Activated CD4-positive, alpha-beta T cell treated with anti-CD3 and anti-CD28 coated beads, Interleukin-2, amount 50 U/mL, for 48 hours (primary cell): ENCODE measurements at regions not wholly inside any gene's neighbourhood (a gene's known extent, or its start where the extent isn't known, plus 50 kb on each side); places are given as distances from the start of the nearest gene placed in this dataset.
"Not testable (repeated sequence)": the region's sequence is repeated elsewhere in the genome, so short reads cannot be mapped to it uniquely, and the experiment has no call there.

Experiments used
- DNase-seq, 2 experiments: peaks; one replicate each; pipeline ENCODE4 v3.0.0-alpha.2; 2020

GRCh38 chr20:12847872-12848271, 160.9 kb upstream of the SPTLC3 start:
- DNase-seq, result no peak

DNA sequence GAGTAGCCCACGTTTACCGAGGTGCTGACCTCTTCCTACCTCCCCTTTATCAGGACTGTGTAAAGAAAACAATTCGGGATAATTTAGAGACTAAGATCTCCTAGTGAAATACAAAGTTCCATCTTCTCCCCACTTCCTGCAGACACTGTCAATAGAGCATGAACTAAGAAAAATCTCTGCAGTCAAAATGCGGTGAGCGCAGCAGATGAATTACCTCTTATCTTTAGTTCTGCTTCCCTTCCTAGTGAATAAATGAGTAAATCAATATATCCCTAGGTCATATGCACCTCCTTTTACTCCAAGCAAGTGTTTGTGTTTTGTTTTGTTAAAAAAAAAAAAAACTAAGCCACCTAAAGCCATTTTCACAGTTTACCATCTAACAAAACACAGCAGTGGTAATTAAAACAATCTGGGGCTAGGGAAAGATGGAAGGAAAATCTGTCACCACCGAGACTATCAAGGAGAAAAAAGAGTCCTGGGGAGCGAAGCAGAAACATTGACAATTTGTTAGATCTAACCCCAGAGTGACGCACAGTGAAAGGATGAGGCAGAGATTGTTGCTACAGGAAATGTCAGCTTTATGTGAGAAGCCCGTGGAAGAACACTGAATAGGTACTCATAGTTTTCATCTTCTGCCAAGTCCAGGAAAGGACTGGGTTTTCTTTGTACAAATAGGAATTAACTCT, 159.4 kb upstream of the SPTLC3 start:
- no peak for DNase-seq

DNA sequence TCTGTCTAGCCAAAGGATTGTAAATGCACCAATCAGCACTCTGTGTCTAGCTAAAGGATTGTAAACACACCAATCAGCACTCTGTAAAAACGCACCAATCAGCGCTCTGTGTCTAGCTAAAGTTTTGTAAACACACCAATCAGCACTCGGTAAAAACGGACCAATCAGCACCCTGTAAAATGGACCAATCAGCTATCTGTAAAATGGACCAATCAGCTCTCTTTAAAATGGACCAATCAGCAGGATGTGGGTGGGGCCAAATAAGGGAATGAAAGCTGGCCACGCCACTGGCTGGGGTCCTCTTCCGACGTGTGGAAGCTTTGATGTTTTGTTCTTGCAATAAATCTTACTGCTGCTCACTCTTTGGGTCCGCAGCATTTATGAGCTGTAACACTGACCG, 151.1 kb upstream of the SPTLC3 start:
- not testable (repeated sequence) for DNase-seq

DNA sequence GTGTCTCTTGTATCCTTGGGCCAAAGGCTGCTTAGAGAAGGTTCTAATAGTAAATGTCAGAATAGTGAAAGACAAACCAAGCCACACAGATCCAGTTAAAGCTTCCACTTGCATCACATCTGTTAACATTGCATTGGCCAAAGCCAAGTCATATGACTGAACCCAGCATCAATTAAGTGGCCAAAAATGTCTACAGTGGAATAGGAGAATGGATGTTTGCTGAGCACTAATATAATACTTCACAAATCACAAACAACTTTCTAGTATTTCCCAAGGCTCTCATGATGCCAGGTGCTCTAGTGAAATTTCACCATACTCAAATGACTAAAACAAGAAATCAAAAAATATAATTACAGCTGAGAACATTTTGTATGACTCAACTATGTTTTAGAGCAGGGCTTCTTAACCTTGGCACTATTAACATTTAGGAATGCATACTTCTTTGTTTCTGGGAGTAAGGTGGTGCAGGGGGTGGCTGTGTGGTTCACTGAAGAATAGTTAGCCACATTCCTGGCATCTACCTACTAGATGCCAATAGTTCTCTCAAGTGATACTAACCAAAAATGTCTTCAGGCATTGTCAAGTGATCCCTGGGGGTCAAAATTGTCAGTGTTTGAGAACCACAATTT, 148.0 kb upstream of the SPTLC3 start:
- no peak for DNase-seq

DNA sequence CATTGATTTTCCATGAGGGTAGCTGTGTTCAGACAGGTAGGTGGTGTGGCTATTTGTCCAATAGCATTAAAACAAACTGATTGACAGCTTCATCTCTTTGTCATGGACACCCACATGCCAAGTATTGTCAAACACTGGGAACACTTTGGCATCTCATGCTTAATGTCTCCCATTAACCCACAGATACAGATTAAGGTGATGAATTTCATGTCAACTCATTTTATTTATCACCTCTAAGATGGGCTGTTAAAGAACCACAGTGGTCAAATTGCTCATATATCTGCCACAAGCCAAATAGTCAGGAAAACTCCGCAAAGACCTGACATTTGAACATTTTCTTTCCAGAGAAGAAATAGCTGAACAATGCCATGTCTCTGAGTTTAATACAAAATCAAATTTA, 139.1 kb upstream of the SPTLC3 start:
- DNase-seq, result no peak

GRCh38 chr20:12870588-12870987, 138.2 kb upstream of the SPTLC3 start:
- no peak for DNase-seq

- no peak for DNase-seq
These were observed 133.8 kb upstream of the SPTLC3 start for GRCh38 chr20:12874933-12875332.

GRCh38 chr20:12875510-12875909, 133.3 kb upstream of the SPTLC3 start:
- DNase-seq, result no peak

DNA sequence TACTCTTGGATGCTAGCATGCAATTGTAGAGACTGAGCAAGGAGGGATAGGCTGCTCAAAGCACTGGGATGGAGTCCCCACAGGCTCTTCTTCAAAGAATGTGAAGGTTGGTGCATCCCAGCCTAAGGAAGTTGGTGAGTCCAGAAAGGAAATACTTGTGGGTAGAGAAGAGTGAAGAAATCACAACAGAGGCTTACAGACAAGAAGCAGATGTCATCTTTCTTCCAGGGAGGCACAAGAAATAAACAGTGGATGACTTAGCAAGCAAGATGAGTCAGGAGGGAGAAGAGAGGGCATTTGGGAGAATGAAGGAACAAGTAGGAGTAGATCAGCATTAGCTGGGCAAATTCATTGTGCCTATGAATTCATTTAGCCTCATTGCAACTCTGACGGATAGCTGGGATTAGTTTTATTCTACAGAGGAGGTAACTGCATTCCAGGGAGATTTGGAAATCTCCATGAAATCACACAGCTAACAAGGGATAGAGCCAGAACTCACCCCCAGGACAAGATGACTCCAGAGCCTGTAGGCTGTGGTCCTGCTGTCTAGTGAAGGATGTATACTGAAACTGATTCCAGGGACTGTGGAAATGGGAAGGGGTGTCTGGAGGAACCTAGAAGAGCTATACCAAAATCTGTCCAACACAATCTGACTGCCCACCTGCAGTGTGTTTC, 125.8 kb upstream of the SPTLC3 start:
- DNase-seq, result no peak

DNA sequence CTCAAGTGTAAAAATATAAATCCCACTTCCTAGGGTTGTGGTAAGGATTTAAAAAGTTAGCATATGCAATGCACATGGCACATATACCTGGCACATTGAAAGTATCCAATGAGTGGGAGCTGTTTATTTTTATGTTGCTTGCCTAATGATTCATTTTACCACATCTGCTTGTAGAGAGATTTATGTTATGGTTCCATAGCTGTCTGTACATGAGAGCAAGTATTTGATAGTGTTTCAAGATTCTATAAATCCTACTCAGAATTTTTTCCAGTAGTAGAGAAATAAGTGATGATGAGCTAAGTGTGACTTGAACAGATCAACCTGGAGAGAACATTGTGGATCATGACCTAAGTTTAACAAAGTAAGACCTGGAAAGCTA, 125.3 kb upstream of the SPTLC3 start:
- DNase-seq, result no peak

DNA sequence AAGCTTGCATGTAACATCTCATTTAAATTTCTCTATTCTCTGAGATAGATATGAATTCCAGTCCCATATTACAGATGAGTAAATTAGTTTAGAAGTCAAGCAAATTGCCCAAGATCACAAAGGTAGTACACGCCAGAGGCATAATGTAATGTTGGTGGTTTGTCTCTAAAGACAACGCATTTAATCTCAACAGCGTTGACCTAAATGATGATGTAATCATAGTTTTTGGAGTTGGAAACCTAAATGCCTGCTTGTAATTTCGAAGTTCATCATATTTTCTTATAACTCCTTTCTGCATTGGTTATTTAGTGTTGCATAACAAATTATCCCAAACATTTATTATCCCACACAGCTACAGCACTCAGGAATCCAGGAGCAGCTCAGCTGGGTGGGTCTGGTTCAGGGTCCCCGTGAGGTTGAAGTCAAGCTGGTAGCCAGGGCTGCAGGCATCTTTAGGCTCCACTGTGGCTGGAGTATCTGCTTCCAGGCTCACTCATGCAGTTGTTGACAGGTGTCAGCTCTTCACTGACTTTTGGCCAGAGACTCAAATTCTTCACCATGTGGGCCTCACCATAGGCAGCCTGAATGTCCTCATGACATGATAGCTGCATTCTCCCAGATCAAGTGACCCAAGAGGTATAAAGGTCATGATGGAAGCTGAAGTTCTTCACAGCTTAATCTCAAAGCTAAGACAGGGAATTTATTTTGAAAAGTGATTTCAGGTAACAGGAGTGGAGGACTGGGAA, 122.0 kb upstream of the SPTLC3 start:
- DNase-seq, result no peak

DNA sequence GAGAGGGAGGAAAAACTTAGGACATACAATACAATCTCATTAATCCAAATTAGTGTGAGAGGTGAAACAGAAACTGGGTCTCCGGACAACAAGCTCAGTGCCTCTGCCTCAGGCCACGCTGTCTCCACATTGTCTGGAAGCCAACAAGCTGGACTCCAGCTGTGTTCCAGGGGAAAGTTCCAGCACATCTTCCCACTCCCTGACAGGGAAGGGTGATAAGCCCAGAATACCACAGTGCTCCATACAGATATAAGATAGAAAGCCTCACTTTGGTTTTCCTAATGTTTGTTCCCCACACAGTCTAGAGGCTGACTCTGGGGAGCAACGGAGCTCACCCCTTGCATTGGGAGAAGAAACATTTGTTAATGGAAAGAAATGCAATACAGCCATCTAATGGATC, 117.1 kb upstream of the SPTLC3 start:
- no peak for DNase-seq

DNA sequence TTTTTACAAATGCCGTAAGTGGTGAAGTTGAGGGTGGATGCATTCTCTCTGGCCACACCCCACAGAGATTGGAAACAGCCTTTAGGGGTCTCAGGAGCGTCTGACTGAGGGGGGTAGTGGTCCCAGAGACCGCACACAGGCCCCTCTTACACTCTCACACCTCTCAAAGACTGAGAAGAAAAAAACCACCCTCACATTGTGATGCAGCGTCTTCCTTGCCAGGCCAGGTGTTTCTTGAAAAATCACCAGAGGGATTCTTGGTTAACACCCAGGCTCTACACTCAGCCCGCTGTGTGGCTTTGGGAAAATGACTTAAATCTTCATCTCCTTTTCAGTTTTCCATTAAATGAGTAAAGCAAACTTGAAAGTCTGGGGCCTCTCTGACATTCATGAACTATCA, 115.8 kb upstream of the SPTLC3 start:
- no peak for DNase-seq

DNA sequence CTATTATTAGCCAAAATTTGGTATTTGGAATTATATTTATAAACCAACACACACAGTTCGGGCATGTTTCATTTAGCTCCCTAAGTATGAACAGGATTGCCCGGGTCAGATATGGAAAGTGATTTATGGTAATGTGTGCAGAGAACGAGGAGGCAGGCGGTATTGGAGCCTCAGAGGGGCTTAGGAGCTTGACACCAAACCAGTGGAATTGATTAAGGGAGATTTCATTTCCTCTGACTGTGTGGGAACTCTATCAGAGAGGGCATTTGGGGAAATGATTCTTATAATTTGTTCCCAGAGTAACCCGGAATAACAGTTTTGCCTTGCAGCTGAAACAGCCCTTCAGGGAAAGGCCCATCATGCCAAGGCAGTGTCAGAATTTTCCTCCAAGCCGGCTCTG, 115.1 kb upstream of the SPTLC3 start:
- no peak for DNase-seq

GRCh38 chr20:12894089-12894488, 114.7 kb upstream of the SPTLC3 start:
- no peak for DNase-seq

- DNase-seq, result no peak
These were observed 112.6 kb upstream of the SPTLC3 start for GRCh38 chr20:12896180-12896579.

DNA sequence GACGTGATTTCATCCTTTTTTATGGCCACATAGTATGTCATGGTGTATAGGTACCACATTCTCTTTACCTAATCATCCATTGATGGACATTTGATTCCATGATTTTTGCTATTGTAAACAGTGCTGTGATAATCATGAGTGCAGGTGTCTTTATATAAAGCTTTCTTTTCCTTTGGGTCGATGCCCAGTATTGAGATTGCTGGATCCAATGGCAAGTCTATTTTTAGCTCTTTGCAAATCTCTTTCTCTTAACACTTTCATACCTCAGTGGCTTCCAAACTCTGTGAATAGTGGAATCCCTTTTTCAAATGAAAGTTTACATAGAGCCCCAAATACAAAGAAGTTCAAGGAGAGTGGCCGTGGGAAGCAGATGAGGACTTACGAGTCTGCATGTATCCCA, 105.8 kb upstream of the SPTLC3 start:
- no peak for DNase-seq

DNA sequence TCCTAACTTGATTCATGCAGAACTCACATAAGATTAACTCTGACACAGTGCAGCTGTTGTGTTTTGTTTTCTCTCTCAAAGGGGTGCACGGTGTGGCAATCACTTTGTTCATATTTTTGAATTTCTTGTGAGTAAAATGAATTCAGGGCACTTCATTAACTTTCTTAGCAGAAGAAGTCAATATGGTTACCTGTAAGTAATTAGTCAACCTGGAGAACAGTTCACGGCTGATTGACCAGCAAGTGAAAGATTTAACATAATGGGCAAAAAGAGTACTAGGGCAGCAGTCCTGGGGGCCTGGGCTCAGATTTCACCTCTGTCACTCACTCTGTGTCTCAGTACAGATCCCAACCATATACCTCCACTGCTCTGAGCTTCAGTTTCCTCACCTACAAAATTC, 102.4 kb upstream of the SPTLC3 start:
- DNase-seq, result no peak

- DNase-seq, result no peak
These were observed 97.4 kb upstream of the SPTLC3 start for GRCh38 chr20:12911372-12911771.

GRCh38 chr20:12913781-12914443, 94.9 kb upstream of the SPTLC3 start:
- DNase-seq, result no peak

- DNase-seq, result no peak
These were observed 94.0 kb upstream of the SPTLC3 start for GRCh38 chr20:12914804-12915203.

- DNase-seq, result no peak
These were observed 92.1 kb upstream of the SPTLC3 start for GRCh38 chr20:12916699-12917098.

DNA sequence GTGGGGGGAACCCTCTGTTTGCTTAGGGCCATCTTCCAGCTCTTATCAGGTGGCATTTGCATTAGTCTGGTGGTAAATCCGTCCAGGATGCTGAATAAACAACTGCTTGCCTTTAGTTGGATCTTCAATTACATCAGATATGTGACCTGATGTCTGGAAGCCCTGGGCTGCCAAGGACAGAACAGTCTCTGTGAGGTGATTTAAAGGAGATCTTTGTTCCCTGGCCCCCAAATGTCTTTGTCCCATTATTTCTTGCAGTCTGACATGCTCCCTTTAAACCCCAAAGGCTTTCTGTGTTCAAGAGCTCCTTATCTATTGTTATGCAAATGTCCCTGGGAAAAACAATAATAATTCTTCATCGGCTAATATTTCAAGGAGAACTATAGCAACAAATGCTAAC, 84.6 kb upstream of the SPTLC3 start:
- DNase-seq, result no peak
